HG03378 (cell line): ENCODE measurements at regions not wholly inside any gene's neighbourhood (a gene's known extent, or its start where the extent isn't known, plus 50 kb on each side); places are given as distances from the start of the nearest gene placed in this dataset.

Experiments used
- ATAC-seq: cut with Tn5 transposase; IDR thresholded peaks from one replicate; pipeline ENCODE4 v1.9.1; 2021; ENCODE audit warnings: mild to moderate bottlenecking, moderate library complexity; ENCODE audit not compliant: unreplicated experiment

DNA sequence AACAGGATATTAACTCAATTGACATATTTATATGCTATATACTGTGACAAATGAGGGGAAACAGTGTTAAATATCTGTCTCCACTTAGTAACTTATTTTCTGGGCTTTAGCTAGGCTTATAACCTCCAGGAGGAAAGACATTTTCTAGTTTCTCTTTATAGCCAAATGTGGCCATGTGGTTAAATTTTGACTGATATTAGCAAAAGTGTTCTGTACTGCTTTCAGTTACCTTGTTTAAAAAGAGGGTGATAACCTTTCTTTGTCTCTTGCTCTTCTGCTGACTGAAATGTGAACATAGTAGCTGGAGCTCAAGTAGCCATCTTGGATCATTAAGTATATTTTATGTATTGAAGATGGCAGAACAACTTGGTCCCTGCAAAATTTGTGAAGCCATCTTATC lies 253.7 kb downstream of the PDHA2 start:
- ATAC-seq = no peak

DNA sequence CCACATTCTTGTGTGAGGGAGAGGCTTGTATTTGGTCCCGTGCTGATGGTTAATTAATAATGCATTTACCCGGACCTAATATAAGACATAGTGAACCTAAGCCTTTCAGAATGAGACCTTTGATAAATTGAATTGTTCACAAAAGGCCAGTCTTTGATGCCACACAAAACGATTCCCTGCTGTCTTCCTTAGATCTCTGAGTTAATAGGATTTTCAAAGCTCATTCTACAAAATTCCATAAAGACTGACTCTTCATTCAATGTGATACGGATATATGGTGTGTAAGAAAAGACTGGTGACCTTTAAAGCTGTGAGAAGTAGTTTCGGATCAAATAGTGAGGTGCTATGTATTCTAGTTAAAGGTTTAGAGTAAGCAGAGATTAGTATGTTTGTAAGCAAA lies 254.3 kb downstream of the PDHA2 start:
- no peak for ATAC-seq

GRCh38 chr4:96097040-96097607 lies 257.2 kb downstream of the PDHA2 start:
- no peak for ATAC-seq

- ATAC-seq = no peak
These were observed 257.8 kb downstream of the PDHA2 start for GRCh38 chr4:96097693-96098092.

DNA sequence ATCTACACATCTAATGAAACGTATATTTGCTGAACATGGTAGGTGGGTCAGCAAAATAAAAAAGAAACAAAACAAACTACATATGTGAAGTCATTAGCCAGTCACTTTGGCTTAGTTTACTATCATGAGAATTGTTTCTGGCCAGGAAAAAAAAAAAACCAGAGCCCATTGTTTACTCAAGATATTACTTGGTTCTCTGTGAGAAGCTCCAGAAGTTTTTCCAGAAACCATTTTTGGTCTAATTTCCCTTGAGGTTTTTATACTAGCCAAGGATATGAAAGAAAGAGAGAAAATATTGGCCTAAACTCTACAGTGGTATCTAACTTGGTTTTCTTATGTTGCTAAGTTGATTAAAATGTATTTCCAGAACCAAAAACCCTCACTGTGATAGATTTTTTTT lies 259.1 kb downstream of the PDHA2 start:
- no peak for ATAC-seq

GRCh38 chr4:96102541-96103026 lies 262.7 kb downstream of the PDHA2 start:
- no peak for ATAC-seq

DNA sequence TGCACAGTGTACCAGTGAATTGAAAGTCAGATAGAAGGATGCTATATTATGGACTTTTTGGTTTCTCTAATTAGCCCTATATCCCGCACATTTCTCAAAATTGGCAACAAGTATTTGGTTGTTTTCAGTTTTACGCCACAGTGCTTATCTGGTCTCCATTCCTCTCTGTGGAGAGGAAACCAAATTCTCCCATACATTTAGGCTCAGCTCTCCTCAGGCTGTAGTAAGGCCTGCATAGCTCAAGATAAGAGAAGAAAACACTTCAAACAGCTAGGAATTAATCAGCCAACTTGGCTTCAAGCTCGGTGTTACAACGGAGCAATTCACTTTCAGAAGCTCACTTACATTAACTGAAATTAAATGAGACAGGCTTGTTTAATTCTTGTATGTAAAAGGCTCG lies 263.2 kb downstream of the PDHA2 start:
- no peak for ATAC-seq

- no peak for ATAC-seq
These were observed 268.3 kb downstream of the PDHA2 start for GRCh38 chr4:96108146-96108545.

GRCh38 chr4:96112631-96113030 lies 272.7 kb downstream of the PDHA2 start:
- ATAC-seq = no peak

DNA sequence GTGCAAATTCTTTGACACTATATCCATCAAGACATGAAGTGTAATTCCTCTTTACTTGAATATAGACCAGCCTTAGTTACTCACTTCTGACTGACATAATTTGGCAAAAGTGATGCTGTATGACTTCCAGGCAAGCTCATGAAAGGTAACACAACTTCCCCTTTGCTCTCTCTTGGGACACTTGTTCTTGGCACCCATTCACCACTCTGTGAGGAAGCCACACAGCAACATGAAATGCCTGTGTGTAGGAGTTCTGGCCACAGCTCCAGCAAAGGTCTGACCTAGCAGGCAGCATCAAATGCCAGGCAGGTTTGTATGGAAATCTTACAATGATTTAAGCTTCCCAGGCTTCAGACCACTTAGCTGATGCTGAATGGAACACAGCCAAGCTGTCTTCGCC lies 280.3 kb downstream of the PDHA2 start:
- no peak for ATAC-seq

DNA sequence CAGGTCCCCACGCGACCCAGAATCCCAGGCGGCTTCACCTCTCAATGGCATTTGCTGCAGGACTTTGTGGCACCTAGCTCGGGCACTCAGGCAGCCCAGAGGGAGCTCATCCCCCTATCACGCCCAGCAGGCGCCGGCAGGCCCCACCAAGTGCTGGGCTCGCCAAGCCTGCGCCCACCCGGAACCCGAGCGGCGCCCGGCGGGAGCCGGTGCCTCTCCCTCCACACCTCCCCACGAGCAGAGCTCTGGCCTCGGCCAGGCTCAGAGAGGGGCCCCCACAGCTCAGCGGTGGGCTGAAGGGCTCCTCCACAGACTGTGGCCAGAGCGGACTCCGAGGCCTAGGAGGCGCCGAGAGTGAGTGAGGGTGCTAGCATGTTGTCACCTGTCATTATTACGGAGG lies 286.3 kb downstream of the PDHA2 start:
- no peak for ATAC-seq

GRCh38 chr4:96131186-96131585 lies 291.3 kb downstream of the PDHA2 start:
- no peak for ATAC-seq

GRCh38 chr4:96134806-96135205 lies 294.9 kb downstream of the PDHA2 start:
- no peak for ATAC-seq

DNA sequence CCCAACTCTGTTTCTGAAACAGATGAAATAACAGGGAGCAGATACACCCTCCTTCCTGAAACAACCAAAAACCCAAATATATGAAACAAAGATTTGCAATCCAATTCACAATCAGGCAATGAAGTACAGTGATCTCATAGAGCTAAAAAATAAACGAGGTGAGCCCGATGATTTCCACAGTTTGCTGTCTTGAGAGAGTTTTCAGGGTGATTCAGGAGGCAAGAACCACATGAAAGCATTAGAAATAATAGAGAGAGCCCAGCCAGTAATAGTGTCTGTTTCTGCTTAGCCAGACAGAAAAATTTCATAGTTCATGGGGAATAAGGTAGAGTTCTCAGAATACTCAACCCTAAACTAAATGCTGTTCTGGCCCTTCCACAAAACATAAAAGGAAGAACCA lies 296.2 kb downstream of the PDHA2 start:
- no peak for ATAC-seq

- ATAC-seq = no peak
These were observed 299.5 kb downstream of the PDHA2 start for GRCh38 chr4:96139251-96139929.

GRCh38 chr4:96145601-96146000 lies 305.7 kb downstream of the PDHA2 start:
- ATAC-seq = no peak

GRCh38 chr4:96146686-96147085 lies 306.8 kb downstream of the PDHA2 start:
- no peak for ATAC-seq

GRCh38 chr4:96149894-96150293 lies 310.0 kb downstream of the PDHA2 start:
- ATAC-seq = no peak

- ATAC-seq = no peak
These were observed 310.6 kb downstream of the PDHA2 start for GRCh38 chr4:96150466-96150865.

DNA sequence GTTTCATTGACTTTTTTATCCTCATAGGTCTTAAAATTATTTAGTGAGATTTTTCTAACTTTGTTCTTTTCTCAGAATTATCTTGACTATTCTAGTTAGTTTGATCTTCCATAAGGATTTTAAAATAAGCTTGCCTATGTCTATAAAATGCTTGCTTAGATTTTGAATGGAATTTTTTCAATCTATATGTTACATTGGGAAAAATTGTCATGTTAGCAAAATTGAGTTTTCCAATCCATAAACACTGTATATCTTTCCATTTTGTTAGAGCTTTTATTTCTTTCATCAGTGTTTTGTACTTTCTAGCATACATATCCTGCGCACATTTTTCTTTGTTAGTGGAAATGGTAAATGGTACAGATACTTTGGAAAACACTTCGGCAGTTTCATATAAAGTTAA lies 312.9 kb downstream of the PDHA2 start:
- ATAC-seq = no peak

DNA sequence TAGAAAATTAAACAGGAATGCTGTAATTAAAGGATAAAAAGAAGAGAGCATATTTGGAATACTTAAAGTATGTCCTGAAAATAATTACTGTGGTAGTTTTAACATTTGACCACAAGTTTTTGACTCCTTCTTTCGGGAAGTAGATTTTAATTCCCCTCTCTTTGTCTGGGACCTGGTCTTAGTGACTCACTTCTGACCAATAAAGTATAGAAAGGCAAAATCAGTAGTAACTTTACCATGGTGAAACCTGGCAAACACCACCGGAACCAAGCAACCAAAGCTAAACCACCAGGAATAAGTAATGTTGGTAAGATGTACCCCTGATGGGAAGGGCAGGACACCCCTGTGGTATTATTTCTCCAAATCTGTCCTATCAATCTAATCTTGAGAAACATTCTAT lies 314.8 kb downstream of the PDHA2 start:
- no peak for ATAC-seq

DNA sequence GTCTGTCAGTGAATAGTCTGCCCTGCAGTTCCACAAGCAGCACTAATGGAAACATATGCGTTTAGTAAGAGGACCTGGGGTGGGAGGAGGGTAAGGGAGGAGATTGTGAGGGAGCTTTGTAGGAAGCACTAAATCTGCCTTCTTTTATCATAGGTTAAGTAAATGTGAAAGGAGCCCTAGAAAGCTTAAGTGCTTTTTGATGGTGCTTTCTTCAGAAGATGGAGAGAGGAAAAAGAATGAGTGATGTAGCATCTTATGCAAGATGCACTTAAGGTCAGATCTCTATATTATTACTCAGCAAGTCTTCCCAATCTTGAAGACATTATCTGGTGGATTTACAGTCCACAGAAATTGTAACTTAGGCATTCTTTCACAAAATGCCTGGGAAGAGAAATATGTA lies 322.7 kb downstream of the PDHA2 start:
- no peak for ATAC-seq

DNA sequence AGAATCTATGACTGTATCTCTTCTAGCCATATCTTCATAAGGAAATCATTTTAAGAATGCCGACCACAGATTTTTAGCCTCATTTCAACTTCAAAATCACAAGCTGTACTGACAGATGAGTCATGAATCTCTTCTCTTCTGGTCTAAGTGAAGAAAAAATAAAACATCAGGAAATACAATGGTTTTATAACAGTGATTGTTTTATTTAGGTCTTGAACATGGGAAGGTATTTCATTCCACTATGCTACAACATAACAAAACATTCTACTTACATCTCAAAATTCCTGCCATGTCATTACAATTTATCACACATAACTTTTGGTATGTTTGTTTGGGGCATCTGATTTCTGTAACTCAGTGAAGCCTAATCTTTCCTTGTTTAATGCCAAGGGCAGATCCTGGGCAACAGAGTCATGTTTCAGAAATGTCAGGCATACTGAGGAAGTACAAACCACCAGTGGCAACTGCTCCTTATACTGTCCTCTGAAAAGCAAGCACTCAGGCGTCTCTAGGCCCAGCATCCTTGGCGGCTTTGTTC lies 325.0 kb downstream of the PDHA2 start:
- ATAC-seq = no peak
